HCT116 (cell line): ENCODE measurements at regions not wholly inside any gene's neighbourhood (a gene's known extent, or its start where the extent isn't known, plus 50 kb on each side); places are given as distances from the start of the nearest gene placed in this dataset.

Experiments used
- ATAC-seq: fragments of 200-7000 bp; cut with Tn5 transposase; 2 replicates; pipeline ENCODE4 v1.9.1; 2020; ENCODE audit warnings: mild to moderate bottlenecking, moderate library complexity
- BruUV-seq: library from RNA; stranded (reverse); fragments of 400-500 nt; replicated peaks from 2 replicates; lab custom pipeline; 2021; lab: Mats Ljungman, UMichigan
- CTCF ChIA-PET: fragments of 300-600 bp; sonication (Branson Sonifier 250); formaldehyde crosslinking; loops from one replicate; lab custom pipeline; 2021; ENCODE audit warnings: antibody characterized with exemption; lab: Charles Lee
- POLR2A ChIA-PET: fragments of 300-600, 350-600 bp; sonication (Branson Sonifier 250); formaldehyde crosslinking; loops from one replicate; lab custom pipeline; 2021; ENCODE audit warnings: antibody characterized with exemption; lab: Charles Lee
- RAD21 ChIA-PET, 2 experiments: fragments of 300-600 bp; sonication (Branson Sonifier 250); formaldehyde crosslinking; loops; one replicate each; lab custom pipeline; 2023; ENCODE audit warnings: low total read pairs in 2 of 2; ENCODE audit not compliant: uncharacterized antibody in 2 of 2, unreplicated experiment in 2 of 2, low non-redundant PET in 1 of 2; lab: Charles Lee
- DNase-seq: peaks from one replicate; pipeline ENCODE4 v3.0.0-alpha.2; 2010; ENCODE audit warnings: low read depth, low spot score
- H2AFZ ChIP-seq: fragments of 200-600 bp; shearing (Covaris generic), sonication (generic); 2 replicates; pipeline ENCODE4 v1.6.1; 2017; ENCODE audit warnings: low read depth, mixed run types, mixed read lengths, antibody characterized with exemption, low read length; ENCODE audit not compliant: poor library complexity, severe bottlenecking
- H3K27ac ChIP-seq: 2 replicates; pipeline ENCODE4 v1.5.1; 2012; ENCODE audit warnings: low read depth, low read length
- H3K27me3 ChIP-seq: fragments of 200-600 bp; sonication (generic); 2 replicates; pipeline ENCODE4 v1.6.1; 2016; ENCODE audit warnings: mixed run types, low read length, mixed read lengths; ENCODE audit not compliant: insufficient read depth
- H3K36me3 ChIP-seq, 2 experiments: fragments of 200-500 bp in 1 of 2; fragments of 200-600 bp in 1 of 2; sonication (Bioruptor generic) in 1 of 2; sonication (generic) in 1 of 2; 2 replicates each; pipeline versions ENCODE4 v1.5.1 to v1.6.1; 2014 to 2016; ENCODE audit warnings: low read length in 2 of 2, inconsistent platforms in 1 of 2, mixed read lengths in 1 of 2, mixed run types in 1 of 2; ENCODE audit not compliant: insufficient read depth in 2 of 2, control insufficient read depth in 1 of 2
- H3K4me1 ChIP-seq, 2 experiments: fragments of 200-600 bp in 1 of 2; sonication (generic) in 1 of 2; 2 replicates each; pipeline versions ENCODE4 v1.5.1 to v1.6.1; 2012 to 2017; ENCODE audit warnings: low read length in 2 of 2, inconsistent platforms in 1 of 2, mild to moderate bottlenecking in 1 of 2, mixed read lengths in 1 of 2, mixed run types in 1 of 2, moderate library complexity in 1 of 2; ENCODE audit not compliant: insufficient read depth in 2 of 2, control insufficient read depth in 1 of 2
- H3K4me2 ChIP-seq: fragments of 200-600 bp; sonication (generic); 2 replicates; pipeline ENCODE4 v1.6.1; 2017; ENCODE audit warnings: mixed run types, low read length, mixed read lengths
- H3K4me3 ChIP-seq, 2 experiments: fragments of 200-600 bp in 1 of 2; sonication (generic) in 1 of 2; replicated peaks in 1 of 2; 2 replicates each; pipeline ENCODE4 v1.5.1; 2011 to 2016; ENCODE audit warnings: low read length in 2 of 2, control low read depth in 1 of 2, low read depth in 1 of 2, mild to moderate bottlenecking in 1 of 2, mixed read lengths in 1 of 2, mixed run types in 1 of 2
- H3K79me2 ChIP-seq: fragments of 200-600 bp; sonication (generic); 2 replicates; pipeline ENCODE4 v1.6.1; 2017; ENCODE audit warnings: mild to moderate bottlenecking, mixed run types, low read length, moderate library complexity, mixed read lengths; ENCODE audit not compliant: insufficient read depth
- H3K9ac ChIP-seq: fragments of 200-600 bp; sonication (generic); 2 replicates; pipeline ENCODE4 v1.6.1; 2016; ENCODE audit warnings: low read length, mixed read lengths
- H3K9me2 ChIP-seq: fragments of 200-600 bp; sonication (generic), shearing (Covaris generic); 2 replicates; pipeline ENCODE4 v1.6.1; 2017; ENCODE audit warnings: mixed run types, mild to moderate bottlenecking, moderate library complexity; ENCODE audit not compliant: insufficient read depth
- H3K9me3 ChIP-seq, 2 experiments: fragments of 200-500 bp in 1 of 2; fragments of 200-600 bp in 1 of 2; sonication (Bioruptor generic) in 1 of 2; sonication (generic) in 1 of 2; 2 replicates each; pipeline ENCODE4 v1.6.1; 2014 to 2017; ENCODE audit warnings: low read length in 2 of 2, mixed read lengths in 2 of 2, inconsistent platforms in 1 of 2, low read depth in 1 of 2, mild to moderate bottlenecking in 1 of 2, mixed run types in 1 of 2, moderate library complexity in 1 of 2; ENCODE audit not compliant: control insufficient read depth in 1 of 2, insufficient read depth in 1 of 2
- H4K20me1 ChIP-seq: fragments of 200-600 bp; sonication (generic), shearing (Covaris generic); 2 replicates; pipeline ENCODE4 v1.6.1; 2017; ENCODE audit warnings: mixed run types, mild to moderate bottlenecking, moderate library complexity; ENCODE audit not compliant: insufficient read depth
- CBX3 ChIP-seq: IDR thresholded peaks from 2 replicates; pipeline ENCODE4 v1.6.1; 2012; ENCODE audit warnings: low read depth
- CEBPB ChIP-seq: IDR thresholded peaks from 2 replicates; pipeline ENCODE4 v1.6.1; 2012; ENCODE audit warnings: low read depth
- EGR1 ChIP-seq: IDR thresholded peaks from 2 replicates; pipeline ENCODE4 v1.6.1; 2012; ENCODE audit warnings: low read depth
- ELF1 ChIP-seq: IDR thresholded peaks from 2 replicates; pipeline ENCODE4 v1.6.1; 2012; ENCODE audit warnings: low read depth, borderline replicate concordance
- EZH2 ChIP-seq: fragments of 200-600 bp; sonication (generic); IDR thresholded peaks from 2 replicates; pipeline ENCODE4 v1.6.1; 2017; ENCODE audit warnings: antibody characterized with exemption, mixed run types
- EZH2phosphoT487 ChIP-seq: fragments of 200-600 bp; IDR thresholded peaks from 2 replicates; pipeline ENCODE4 v1.6.1; 2018; ENCODE audit warnings: antibody characterized with exemption, borderline replicate concordance
- POLR2A ChIP-seq: IDR thresholded peaks from 2 replicates; pipeline ENCODE4 v1.7.0; 2011; ENCODE audit warnings: borderline replicate concordance; ENCODE audit not compliant: insufficient read depth, insufficient read length; ENCODE audit errors: extremely low read depth
- POLR2AphosphoS5 ChIP-seq: IDR thresholded peaks from 2 replicates; pipeline ENCODE4 v1.6.1; 2011; ENCODE audit warnings: mild to moderate bottlenecking, low read depth, low read length, moderate library complexity
- RAD21 ChIP-seq: IDR thresholded peaks from 2 replicates; pipeline ENCODE4 v1.6.1; 2012; ENCODE audit warnings: low read depth, mild to moderate bottlenecking
- REST ChIP-seq: IDR thresholded peaks from 2 replicates; pipeline ENCODE4 v1.6.1; 2012; ENCODE audit warnings: low read depth
- SIN3A ChIP-seq: IDR thresholded peaks from 2 replicates; pipeline ENCODE4 v1.6.1; 2012; ENCODE audit warnings: low read depth
- SP1 ChIP-seq: IDR thresholded peaks from 2 replicates; pipeline ENCODE4 v1.6.1; 2012; ENCODE audit warnings: low read depth
- SRF ChIP-seq: IDR thresholded peaks from 2 replicates; pipeline ENCODE4 v1.6.1; 2012; ENCODE audit warnings: low read depth
- ZFX ChIP-seq: fragments of 450-650 bp; IDR thresholded peaks from 2 replicates; pipeline ENCODE4 v1.6.1; 2017
- ZNF274 ChIP-seq: fragments of 200-500 bp; sonication (Bioruptor generic); IDR thresholded peaks from 2 replicates; pipeline ENCODE4 v1.6.1; 2014; ENCODE audit warnings: mild to moderate bottlenecking, low read depth, low read length, inconsistent platforms
- intact Hi-C: fragments of 100-400 bp; cut with micrococcal nuclease; formaldehyde crosslinking; loops from 2 replicates; pipeline ENCODE4 v1.10.0; 2022
- TF ChIP-seq, protein P1 (sequence below): IDR thresholded peaks from 2 replicates; pipeline ENCODE4 v1.6.1; 2012
- TF ChIP-seq, protein P2 (sequence below): IDR thresholded peaks from 2 replicates; pipeline ENCODE4 v1.6.1; 2012
- TF ChIP-seq, protein P3 (sequence below), 3 experiments: fragments of 200-600 bp in 1 of 3; sonication (generic) in 1 of 3; IDR thresholded peaks in 2 of 3; conservative IDR thresholded peaks in 1 of 3; 2 replicates each; pipeline ENCODE4 v1.5.1; 2012 to 2017; ENCODE audit warnings: low read depth in 2 of 3, low read length in 2 of 3, antibody characterized with exemption in 1 of 3, borderline replicate concordance in 1 of 3, control low read depth in 1 of 3, mild to moderate bottlenecking in 1 of 3, mixed read lengths in 1 of 3, mixed run types in 1 of 3, moderate library complexity in 1 of 3; ENCODE audit not compliant: insufficient read depth in 1 of 3
- TF ChIP-seq, protein P4 (sequence below): IDR thresholded peaks from 2 replicates; pipeline ENCODE4 v1.6.1; 2011; ENCODE audit warnings: mild to moderate bottlenecking, low read length, moderate library complexity; ENCODE audit not compliant: insufficient replicate concordance; ENCODE audit errors: extremely low read depth

DNA sequence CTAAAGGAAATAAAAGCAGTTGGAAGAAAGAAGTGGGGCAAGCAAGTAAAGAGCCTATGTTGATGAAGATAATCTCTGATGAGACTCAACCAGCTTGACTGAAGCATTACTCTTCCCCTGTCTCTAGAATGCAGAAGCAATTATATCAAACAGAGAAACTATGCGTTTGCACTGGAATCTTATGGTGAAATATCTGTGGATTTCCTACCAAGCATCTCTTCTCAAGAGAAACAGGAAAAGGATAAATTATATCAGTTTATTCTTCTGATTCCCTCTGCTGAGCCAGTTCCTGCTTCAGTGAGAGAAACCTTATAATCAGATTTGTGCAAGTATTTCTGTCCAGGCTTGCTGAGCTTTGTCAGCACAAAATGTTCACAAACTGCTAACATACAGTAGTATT, 316.7 kb upstream of the SLC7A11 start:
- intact Hi-C loops: no loop called here
- H3K27ac ChIP-seq: no peak overlapping the region
- ChIA-PET POLR2A (no interaction called here), CTCF (no interaction called here), RAD21 (no interaction called here)
- H3K4me3 ChIP-seq: no peak overlapping the region
- H3K9ac ChIP-seq: no peak overlapping the region
- DNase-seq (no peak), ATAC-seq (no peak)
- no peak overlapping the region for H3K4me2 ChIP-seq
- H3K36me3 ChIP-seq: no peaks in the 10 kb centered on the region
- TF ChIP-seq REST: no peak
- no peak for TF ChIP-seq SP1
- TF ChIP-seq ZFX: no peak
- no peak for TF ChIP-seq CBX3
- TF ChIP-seq, protein P1, sequence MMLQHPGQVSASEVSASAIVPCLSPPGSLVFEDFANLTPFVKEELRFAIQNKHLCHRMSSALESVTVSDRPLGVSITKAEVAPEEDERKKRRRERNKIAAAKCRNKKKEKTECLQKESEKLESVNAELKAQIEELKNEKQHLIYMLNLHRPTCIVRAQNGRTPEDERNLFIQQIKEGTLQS: no peak
- no peak for TF ChIP-seq ZNF274
- no peak for TF ChIP-seq EZH2
- TF ChIP-seq RAD21: no peak
- no peak for TF ChIP-seq EGR1
- no peak for TF ChIP-seq EZH2phosphoT487
- TF ChIP-seq, protein P2, sequence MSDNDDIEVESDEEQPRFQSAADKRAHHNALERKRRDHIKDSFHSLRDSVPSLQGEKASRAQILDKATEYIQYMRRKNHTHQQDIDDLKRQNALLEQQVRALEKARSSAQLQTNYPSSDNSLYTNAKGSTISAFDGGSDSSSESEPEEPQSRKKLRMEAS: no peak
- no peak for TF ChIP-seq POLR2AphosphoS5
- TF ChIP-seq POLR2A: no peak
- TF ChIP-seq SRF: no peak
- no peak for TF ChIP-seq SIN3A
- TF ChIP-seq ELF1: no peak
- no peak for TF ChIP-seq CEBPB
- TF ChIP-seq, protein P3, sequence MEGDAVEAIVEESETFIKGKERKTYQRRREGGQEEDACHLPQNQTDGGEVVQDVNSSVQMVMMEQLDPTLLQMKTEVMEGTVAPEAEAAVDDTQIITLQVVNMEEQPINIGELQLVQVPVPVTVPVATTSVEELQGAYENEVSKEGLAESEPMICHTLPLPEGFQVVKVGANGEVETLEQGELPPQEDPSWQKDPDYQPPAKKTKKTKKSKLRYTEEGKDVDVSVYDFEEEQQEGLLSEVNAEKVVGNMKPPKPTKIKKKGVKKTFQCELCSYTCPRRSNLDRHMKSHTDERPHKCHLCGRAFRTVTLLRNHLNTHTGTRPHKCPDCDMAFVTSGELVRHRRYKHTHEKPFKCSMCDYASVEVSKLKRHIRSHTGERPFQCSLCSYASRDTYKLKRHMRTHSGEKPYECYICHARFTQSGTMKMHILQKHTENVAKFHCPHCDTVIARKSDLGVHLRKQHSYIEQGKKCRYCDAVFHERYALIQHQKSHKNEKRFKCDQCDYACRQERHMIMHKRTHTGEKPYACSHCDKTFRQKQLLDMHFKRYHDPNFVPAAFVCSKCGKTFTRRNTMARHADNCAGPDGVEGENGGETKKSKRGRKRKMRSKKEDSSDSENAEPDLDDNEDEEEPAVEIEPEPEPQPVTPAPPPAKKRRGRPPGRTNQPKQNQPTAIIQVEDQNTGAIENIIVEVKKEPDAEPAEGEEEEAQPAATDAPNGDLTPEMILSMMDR (IDR thresholded peaks at IDR 0.05 in 2 of 3, conservative IDR thresholded peaks at IDR 0.05 in 1 of 3; ENCODE audit: borderline replicate concordance in 1 of 3, insufficient read depth in 1 of 3, low read depth in 2 of 3, low read length in 2 of 3): no peak
- TF ChIP-seq, protein P4, sequence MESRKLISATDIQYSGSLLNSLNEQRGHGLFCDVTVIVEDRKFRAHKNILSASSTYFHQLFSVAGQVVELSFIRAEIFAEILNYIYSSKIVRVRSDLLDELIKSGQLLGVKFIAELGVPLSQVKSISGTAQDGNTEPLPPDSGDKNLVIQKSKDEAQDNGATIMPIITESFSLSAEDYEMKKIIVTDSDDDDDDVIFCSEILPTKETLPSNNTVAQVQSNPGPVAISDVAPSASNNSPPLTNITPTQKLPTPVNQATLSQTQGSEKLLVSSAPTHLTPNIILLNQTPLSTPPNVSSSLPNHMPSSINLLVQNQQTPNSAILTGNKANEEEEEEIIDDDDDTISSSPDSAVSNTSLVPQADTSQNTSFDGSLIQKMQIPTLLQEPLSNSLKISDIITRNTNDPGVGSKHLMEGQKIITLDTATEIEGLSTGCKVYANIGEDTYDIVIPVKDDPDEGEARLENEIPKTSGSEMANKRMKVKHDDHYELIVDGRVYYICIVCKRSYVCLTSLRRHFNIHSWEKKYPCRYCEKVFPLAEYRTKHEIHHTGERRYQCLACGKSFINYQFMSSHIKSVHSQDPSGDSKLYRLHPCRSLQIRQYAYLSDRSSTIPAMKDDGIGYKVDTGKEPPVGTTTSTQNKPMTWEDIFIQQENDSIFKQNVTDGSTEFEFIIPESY: no peak
- H3K79me2 ChIP-seq: no peaks in the 10 kb centered on the region
- H4K20me1 ChIP-seq: no peaks in the 10 kb centered on the region
- 0 out of 4 replicates have a peak, but pooled peaks cover 0 to 3% of the 10 kb centered on the region in 2 experiments for H3K4me1 ChIP-seq
- no peak overlapping the region for H2AFZ ChIP-seq
- H3K27me3 ChIP-seq: no peaks in the 10 kb centered on the region
- no TSS peak for BruUV-seq
- H3K9me3 ChIP-seq: no peaks in the 10 kb centered on the region
- H3K9me2 ChIP-seq: no peaks in the 10 kb centered on the region
